ENCODE measurements at regions not wholly inside any gene's neighbourhood (a gene's known extent, or its start where the extent isn't known, plus 50 kb on each side); places are given as distances from the start of the nearest gene placed in this dataset.

DNA sequence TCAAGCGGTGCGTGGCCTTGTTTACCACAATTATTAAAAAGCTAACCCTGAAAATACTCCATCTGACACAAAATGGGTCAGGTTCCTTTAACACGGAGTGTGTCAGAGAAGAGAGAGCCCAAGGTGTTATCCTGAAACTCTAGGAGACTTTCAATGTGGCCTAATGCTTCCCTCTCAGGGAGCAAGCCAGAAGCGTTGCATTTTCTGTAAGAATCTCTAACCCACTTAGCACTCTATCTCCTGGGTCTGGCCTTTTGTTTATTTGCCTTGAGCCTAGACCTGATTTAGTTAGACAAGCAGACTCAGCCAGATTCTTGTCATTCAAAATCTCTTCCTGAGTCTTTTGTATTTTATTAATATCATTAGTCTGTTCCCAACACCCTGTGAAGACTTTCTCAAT, 184.0 kb upstream of the SYT1 start:
- no peaks in the 10 kb centered on the region for H3K27me3 ChIP-seq (ENCODE audit: control insufficient read depth, insufficient read depth, low read length, poor library complexity, severe bottlenecking)
- H3K27ac ChIP-seq (ENCODE audit: low read depth, low read length) = no peak overlapping the region
- Mint-ChIP-seq H3K27me3 (ENCODE audit: insufficient read depth) (no peaks in the 10 kb centered on the region), H3K4me3 (no peak overlapping the region), H3K27ac (peak overlapping the region; percentile 65), H3K9me3 (no peaks in the 10 kb centered on the region), H3K4me1 (peaks cover 37% of the 10 kb centered on the region), H3K36me3 (ENCODE audit: low read depth) (no peaks in the 10 kb centered on the region)
- peaks cover 12% of the 10 kb centered on the region for H3K4me1 ChIP-seq (ENCODE audit: control insufficient read depth, insufficient read depth, low read length)
- WGBS, 2 experiments (ENCODE audit: insufficient coverage in 1 of 2, insufficient read length in 1 of 2) = 55 to 83% methylated on average over 2 to 4 of the region's 4 CpGs
- TF ChIP-seq, protein P1, sequence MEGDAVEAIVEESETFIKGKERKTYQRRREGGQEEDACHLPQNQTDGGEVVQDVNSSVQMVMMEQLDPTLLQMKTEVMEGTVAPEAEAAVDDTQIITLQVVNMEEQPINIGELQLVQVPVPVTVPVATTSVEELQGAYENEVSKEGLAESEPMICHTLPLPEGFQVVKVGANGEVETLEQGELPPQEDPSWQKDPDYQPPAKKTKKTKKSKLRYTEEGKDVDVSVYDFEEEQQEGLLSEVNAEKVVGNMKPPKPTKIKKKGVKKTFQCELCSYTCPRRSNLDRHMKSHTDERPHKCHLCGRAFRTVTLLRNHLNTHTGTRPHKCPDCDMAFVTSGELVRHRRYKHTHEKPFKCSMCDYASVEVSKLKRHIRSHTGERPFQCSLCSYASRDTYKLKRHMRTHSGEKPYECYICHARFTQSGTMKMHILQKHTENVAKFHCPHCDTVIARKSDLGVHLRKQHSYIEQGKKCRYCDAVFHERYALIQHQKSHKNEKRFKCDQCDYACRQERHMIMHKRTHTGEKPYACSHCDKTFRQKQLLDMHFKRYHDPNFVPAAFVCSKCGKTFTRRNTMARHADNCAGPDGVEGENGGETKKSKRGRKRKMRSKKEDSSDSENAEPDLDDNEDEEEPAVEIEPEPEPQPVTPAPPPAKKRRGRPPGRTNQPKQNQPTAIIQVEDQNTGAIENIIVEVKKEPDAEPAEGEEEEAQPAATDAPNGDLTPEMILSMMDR (conservative IDR thresholded peaks at IDR 0.05) = no peak
- no peak overlapping the region for H3K4me3 ChIP-seq (ENCODE audit: low read length)
- H3K36me3 ChIP-seq (ENCODE audit: control insufficient read depth, insufficient read depth, low read length) = no peaks in the 10 kb centered on the region
- no peaks in the 10 kb centered on the region for H3K9me3 ChIP-seq (ENCODE audit: control insufficient read depth, low read length)
- H3K9ac ChIP-seq (ENCODE audit: extremely low read depth, low read length, poor library complexity, severe bottlenecking) = no peak overlapping the region
- peak; percentile 73 for DNase-seq

DNA sequence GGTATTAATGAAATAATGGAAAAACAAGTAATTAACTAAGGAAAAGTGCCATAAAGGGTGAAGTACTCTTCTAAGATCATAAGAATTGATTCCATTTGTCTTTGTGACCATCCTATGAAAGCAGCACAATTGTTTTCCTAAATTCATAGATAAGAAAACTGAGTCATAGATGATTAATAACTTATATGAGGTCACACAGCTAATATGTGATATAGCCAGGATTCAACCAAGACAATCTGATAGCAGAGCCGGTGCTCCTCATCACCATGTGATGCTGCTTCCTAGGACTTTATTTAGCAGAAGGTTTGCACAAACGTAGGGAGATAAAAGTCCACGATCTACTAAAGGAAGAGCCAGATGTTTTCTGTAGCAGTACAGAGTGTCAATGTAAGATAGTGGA, 181.5 kb upstream of the SYT1 start:
- TF ChIP-seq, protein P1 (conservative IDR thresholded peaks at IDR 0.05) = no peak
- Mint-ChIP-seq H3K9me3 (no peaks in the 10 kb centered on the region), H3K4me3 (no peak overlapping the region), H3K4me1 (peaks cover 34% of the 10 kb centered on the region), H3K27me3 (ENCODE audit: insufficient read depth) (no peaks in the 10 kb centered on the region), H3K27ac (no peak overlapping the region), H3K36me3 (ENCODE audit: low read depth) (no peaks in the 10 kb centered on the region)
- WGBS, 2 experiments (ENCODE audit: insufficient coverage in 1 of 2, insufficient read length in 1 of 2) = 97 to 100% methylated on average over 3 of the region's 3 CpGs
- H3K36me3 ChIP-seq (ENCODE audit: control insufficient read depth, insufficient read depth, low read length) = no peaks in the 10 kb centered on the region
- no peak overlapping the region for H3K4me3 ChIP-seq (ENCODE audit: low read length)
- no peak overlapping the region for H3K9ac ChIP-seq (ENCODE audit: extremely low read depth, low read length, poor library complexity, severe bottlenecking)
- no peak overlapping the region for H3K27ac ChIP-seq (ENCODE audit: low read depth, low read length)
- DNase-seq = no peak
- H3K9me3 ChIP-seq (ENCODE audit: control insufficient read depth, low read length) = no peaks in the 10 kb centered on the region
- H3K27me3 ChIP-seq (ENCODE audit: control insufficient read depth, insufficient read depth, low read length, poor library complexity, severe bottlenecking) = no peaks in the 10 kb centered on the region
- peaks cover 12% of the 10 kb centered on the region for H3K4me1 ChIP-seq (ENCODE audit: control insufficient read depth, insufficient read depth, low read length)

DNA sequence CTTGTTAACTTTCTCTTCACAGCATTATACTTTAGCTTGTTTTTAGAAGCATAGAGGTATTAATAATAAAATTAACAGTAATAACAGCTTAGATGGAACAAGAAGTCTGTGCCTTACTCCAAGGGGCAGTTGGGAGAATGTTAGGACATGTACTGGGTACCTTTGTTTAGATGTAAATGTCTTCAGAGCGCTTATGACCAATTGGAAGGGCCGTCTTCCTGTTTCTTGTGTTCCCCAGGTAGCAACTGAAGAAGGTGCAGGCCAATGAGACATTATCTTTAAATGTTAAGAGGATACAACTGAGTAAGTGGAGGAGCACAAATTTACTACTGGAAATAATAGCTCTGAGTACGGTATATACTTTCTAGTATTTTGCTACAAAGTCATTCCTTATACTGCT, 180.9 kb upstream of the SYT1 start:
- DNase-seq = no peak
- Histone ChIP-seq H3K4me1 (ENCODE audit: control insufficient read depth, insufficient read depth, low read length) (peaks cover 12% of the 10 kb centered on the region), H3K4me3 (ENCODE audit: low read length) (no peak overlapping the region), H3K27ac (ENCODE audit: low read depth, low read length) (no peak overlapping the region), H3K9ac (ENCODE audit: extremely low read depth, low read length, poor library complexity, severe bottlenecking) (no peak overlapping the region), H3K36me3 (ENCODE audit: control insufficient read depth, insufficient read depth, low read length) (no peaks in the 10 kb centered on the region), H3K27me3 (ENCODE audit: control insufficient read depth, insufficient read depth, low read length, poor library complexity, severe bottlenecking) (no peaks in the 10 kb centered on the region), H3K9me3 (ENCODE audit: control insufficient read depth, low read length) (no peaks in the 10 kb centered on the region)
- Mint-ChIP-seq H3K4me1 (peaks cover 35% of the 10 kb centered on the region), H3K9me3 (no peaks in the 10 kb centered on the region), H3K4me3 (no peak overlapping the region), H3K27me3 (ENCODE audit: insufficient read depth) (no peaks in the 10 kb centered on the region), H3K27ac (no peak overlapping the region), H3K36me3 (ENCODE audit: low read depth) (no peaks in the 10 kb centered on the region)
- WGBS, 2 experiments (ENCODE audit: insufficient coverage in 1 of 2, insufficient read length in 1 of 2) = 86 to 100% methylated on average over 2 of the region's 3 CpGs
- TF ChIP-seq, protein P1 (conservative IDR thresholded peaks at IDR 0.05) = no peak
